CD4-positive, alpha-beta T cell (primary cell): ENCODE measurements at regions not wholly inside any gene's neighbourhood (a gene's known extent, or its start where the extent isn't known, plus 50 kb on each side); places are given as distances from the start of the nearest gene placed in this dataset.

Experiments
- ATAC-seq: fragments of 200-7000 bp; cut with Tn5 transposase; one replicate; pipeline ENCODE4 v1.10.0; 2022; ENCODE audit warnings: mild to moderate bottlenecking; ENCODE audit not compliant: poor library complexity
- CTCF ChIA-PET: fragments of 350-600 bp; sonication (Branson Sonifier 250); formaldehyde crosslinking; loops from one replicate; lab custom pipeline; 2021; ENCODE audit warnings: antibody characterized with exemption, inconsistent platforms; lab: Charles Lee
- POLR2A ChIA-PET: fragments of 350-600 bp; sonication (Branson Sonifier 250); formaldehyde crosslinking; loops from one replicate; lab custom pipeline; 2021; ENCODE audit warnings: antibody characterized with exemption, inconsistent platforms; lab: Charles Lee
- DNase-seq, 14 experiments: peaks; one replicate each; pipeline ENCODE4 v3.0.0-alpha.2; 2013 to 2020; ENCODE audit warnings: mixed read lengths in 2 of 14
- H3K27ac ChIP-seq, 2 donors: one replicate each; pipeline versions ENCODE4 v1.5.1 to v1.7.0; 2013; ENCODE audit warnings: low read length in 2 of 2, low read depth in 1 of 2, mild to moderate bottlenecking in 1 of 2
- H3K27me3 ChIP-seq, 2 experiments: 1 replicate in 1 of 2; 2 replicates in 1 of 2; pipeline versions ENCODE4 v1.6.1 to v1.7.0; 2013; ENCODE audit warnings: low read length in 2 of 2, control low read depth in 1 of 2, mild to moderate bottlenecking in 1 of 2, moderate library complexity in 1 of 2; ENCODE audit not compliant: insufficient read depth in 2 of 2, control insufficient read depth in 1 of 2
- H3K36me3 ChIP-seq: one replicate; pipeline ENCODE4 v1.6.1; 2013; ENCODE audit warnings: low read length, control low read depth; ENCODE audit not compliant: insufficient read depth
- H3K4me1 ChIP-seq: one replicate; pipeline ENCODE4 v1.6.1; 2013; ENCODE audit warnings: low read length, control low read depth; ENCODE audit not compliant: insufficient read depth
- H3K4me3 ChIP-seq: one replicate; pipeline ENCODE4 v1.5.1; 2013; ENCODE audit warnings: mild to moderate bottlenecking, low read length, moderate library complexity
- H3K9me3 ChIP-seq, 2 experiments: 1 replicate in 1 of 2; 2 replicates in 1 of 2; pipeline versions ENCODE4 v1.6.1 to v1.7.0; 2013; ENCODE audit warnings: low read length in 2 of 2, mild to moderate bottlenecking in 2 of 2, control low read depth in 1 of 2, moderate library complexity in 1 of 2; ENCODE audit not compliant: control insufficient read depth in 1 of 2, insufficient read depth in 1 of 2
- H3K27ac Mint-ChIP-seq: one replicate; pipeline ENCODE4 v1.8.0; 2020; ENCODE audit warnings: mixed read lengths
- H3K27me3 Mint-ChIP-seq: one replicate; pipeline ENCODE4 v1.8.0; 2021; ENCODE audit warnings: mixed read lengths
- H3K36me3 Mint-ChIP-seq: one replicate; pipeline ENCODE4 v1.8.0; 2021; ENCODE audit warnings: low read depth, mixed read lengths
- H3K4me1 Mint-ChIP-seq: one replicate; pipeline ENCODE4 v1.8.0; 2021; ENCODE audit warnings: low read depth, mixed read lengths
- H3K4me3 Mint-ChIP-seq: one replicate; pipeline ENCODE4 v1.8.0; 2020; ENCODE audit warnings: mild to moderate bottlenecking, mixed read lengths
- H3K9me3 Mint-ChIP-seq: one replicate; pipeline ENCODE4 v1.8.0; 2020; ENCODE audit warnings: mixed read lengths
- CTCF ChIP-seq: fragments of 200-600 bp; IDR thresholded peaks from one replicate; pipeline ENCODE4 v1.8.0; 2022; ENCODE audit warnings: antibody characterized with exemption, mild to moderate bottlenecking
- intact Hi-C, 2 experiments: fragments of 100-400 bp; cut with DNase I in 1 of 2; cut with micrococcal nuclease in 1 of 2; formaldehyde crosslinking; loops; one replicate each; pipeline versions ENCODE4 v1.15.1 to v1.9.0; 2023 to 2025; cut with DNase I, micrococcal nuclease

- ATAC-seq: no peak
- POLR2A ChIA-PET: no interaction called here
- H3K27ac Mint-ChIP-seq: no peak overlapping the region
These were observed 59.2 kb upstream of the JAZF1 start for GRCh38 chr7:28239823-28240204.

GRCh38 chr7:28240481-28240880 is 59.9 kb upstream of the JAZF1 start:
- Mint-ChIP-seq H3K4me3 (no peak overlapping the region), H3K27ac (no peak overlapping the region), H3K4me1 (peaks cover 8% of the 10 kb centered on the region), H3K27me3 (no peaks in the 10 kb centered on the region), H3K9me3 (no peaks in the 10 kb centered on the region), H3K36me3 (no peaks in the 10 kb centered on the region)
- no peak for TF ChIP-seq CTCF
- no peak overlapping the region for H3K27ac ChIP-seq
- H3K36me3 ChIP-seq: no peaks in the 10 kb centered on the region
- H3K9me3 ChIP-seq: no peaks in the 10 kb centered on the region
- ATAC-seq (no peak), DNase-seq (peak in 1 of 14 experiments; percentile 5)
- ChIA-PET CTCF (no interaction called here), POLR2A (no interaction called here)
- H3K27me3 ChIP-seq: no peaks in the 10 kb centered on the region
- no peak overlapping the region for H3K4me3 ChIP-seq
- H3K4me1 ChIP-seq: no peaks in the 10 kb centered on the region
- intact Hi-C loops: no loop called here

More at GRCh38 chr7:28239823-28240204, 59.2 kb upstream of the JAZF1 start:
- CTCF ChIA-PET: no interaction called here
- DNase-seq: peak in 2 of 14 experiments; percentile 38 to 45
- Histone ChIP-seq H3K27me3 (no peaks in the 10 kb centered on the region), H3K4me3 (no peak overlapping the region), H3K9me3 (no peaks in the 10 kb centered on the region), H3K4me1 (no peaks in the 10 kb centered on the region), H3K36me3 (no peaks in the 10 kb centered on the region), H3K27ac (no peak overlapping the region)
- Mint-ChIP-seq H3K27me3 (no peaks in the 10 kb centered on the region), H3K4me3 (no peak overlapping the region), H3K9me3 (no peaks in the 10 kb centered on the region), H3K4me1 (peaks cover 8% of the 10 kb centered on the region), H3K36me3 (no peaks in the 10 kb centered on the region)
- TF ChIP-seq CTCF: no peak
- intact Hi-C loops: no loop called here

GRCh38 chr7:28243861-28244260 is 63.3 kb upstream of the JAZF1 start:
- ATAC-seq (no peak), DNase-seq (no peak)
- Mint-ChIP-seq H3K27ac (no peak overlapping the region), H3K4me1 (peaks cover 8% of the 10 kb centered on the region), H3K9me3 (no peaks in the 10 kb centered on the region), H3K27me3 (no peaks in the 10 kb centered on the region), H3K36me3 (no peaks in the 10 kb centered on the region), H3K4me3 (no peak overlapping the region)
- no peak for TF ChIP-seq CTCF
- intact Hi-C loops: no loop called here
- ChIA-PET CTCF (no interaction called here), POLR2A (interaction anchor here (0.7 kb wide), 1 partner anchor 62 kb away, joined by 3 read pairs; no protein-coding TSS in a partner anchor)
- Histone ChIP-seq H3K36me3 (no peaks in the 10 kb centered on the region), H3K4me1 (no peaks in the 10 kb centered on the region), H3K27ac (no peak overlapping the region), H3K4me3 (no peak overlapping the region), H3K9me3 (no peaks in the 10 kb centered on the region), H3K27me3 (no peaks in the 10 kb centered on the region)
